ENCODE measurements at regions not wholly inside any gene's neighbourhood (a gene's known extent, or its start where the extent isn't known, plus 50 kb on each side); places are given as distances from the start of the nearest gene placed in this dataset.

- DNase-seq (ENCODE audit: low read depth) = no peak
- TF ChIP-seq CTCF (IDR thresholded peaks at IDR 0.05; ENCODE audit: low read depth, low read length, missing control alignments) = no peak
- no peak overlapping the region for H3K4me3 ChIP-seq (ENCODE audit: low read depth, low read length)
Observed at GRCh38 chr13:50403311-50403710, 388.1 kb downstream of the KCNRG start.

- H3K4me3 ChIP-seq (ENCODE audit: low read depth, low read length) = no peak overlapping the region
- DNase-seq (ENCODE audit: low read depth) = no peak
- no peak for TF ChIP-seq CTCF (IDR thresholded peaks at IDR 0.05; ENCODE audit: low read depth, low read length, missing control alignments)
Observed at GRCh38 chr13:50404116-50404515, 388.9 kb downstream of the KCNRG start.

- H3K4me3 ChIP-seq (ENCODE audit: low read depth, low read length) = no peak overlapping the region
- no peak for DNase-seq (ENCODE audit: low read depth)
- no peak for TF ChIP-seq CTCF (IDR thresholded peaks at IDR 0.05; ENCODE audit: low read depth, low read length, missing control alignments)
Observed at GRCh38 chr13:50404769-50405168, 389.5 kb downstream of the KCNRG start.

- no peak for TF ChIP-seq CTCF (IDR thresholded peaks at IDR 0.05; ENCODE audit: low read depth, low read length, missing control alignments)
- DNase-seq (ENCODE audit: low read depth) = no peak
Observed at GRCh38 chr13:50406831-50407230, 391.6 kb downstream of the KCNRG start.

GRCh38 chr13:50408068-50408467 lies 392.8 kb downstream of the KCNRG start:
- no peak overlapping the region for H3K4me3 ChIP-seq (ENCODE audit: low read depth, low read length)
- TF ChIP-seq CTCF (IDR thresholded peaks at IDR 0.05; ENCODE audit: low read depth, low read length, missing control alignments) = no peak
- DNase-seq (ENCODE audit: low read depth) = no peak

More at GRCh38 chr13:50406831-50407230, 391.6 kb downstream of the KCNRG start:
- H3K4me3 ChIP-seq (ENCODE audit: low read depth, low read length) = no peak overlapping the region

- no peak for TF ChIP-seq CTCF (IDR thresholded peaks at IDR 0.05; ENCODE audit: low read depth, low read length, missing control alignments)
- H3K4me3 ChIP-seq (ENCODE audit: low read depth, low read length) = no peak overlapping the region
- no peak for DNase-seq (ENCODE audit: low read depth)
Observed at GRCh38 chr13:50409220-50409619, 394.0 kb downstream of the KCNRG start.

GRCh38 chr13:50410921-50411746 lies 395.9 kb downstream of the KCNRG start:
- no peak for DNase-seq (ENCODE audit: low read depth)
- TF ChIP-seq CTCF (IDR thresholded peaks at IDR 0.05; ENCODE audit: low read depth, low read length, missing control alignments) = no peak
- no peak overlapping the region for H3K4me3 ChIP-seq (ENCODE audit: low read depth, low read length)

Measured in GM12864 (cell line).